HG03442 (cell line): ENCODE measurements at regions not wholly inside any gene's neighbourhood (a gene's known extent, or its start where the extent isn't known, plus 50 kb on each side); places are given as distances from the start of the nearest gene placed in this dataset.

ENCODE experiments used
- ATAC-seq: cut with Tn5 transposase; IDR thresholded peaks from one replicate; pipeline ENCODE4 v1.9.1; 2021; ENCODE audit warnings: mild to moderate bottlenecking, moderate library complexity; ENCODE audit not compliant: unreplicated experiment

- no peak for ATAC-seq
Observed at GRCh38 chr2:180115269-180115668, 108.2 kb upstream of the CWC22 start.

- ATAC-seq = no peak
Observed at GRCh38 chr2:180111901-180112300, 104.8 kb upstream of the CWC22 start.

- ATAC-seq = no peak
Observed at GRCh38 chr2:180110469-180110868, 103.4 kb upstream of the CWC22 start.

GRCh38 chr2:180101846-180102245, 94.7 kb upstream of the CWC22 start:
- ATAC-seq = no peak

- no peak for ATAC-seq
Observed at GRCh38 chr2:180099308-180099707, 92.2 kb upstream of the CWC22 start.

- ATAC-seq = no peak
Observed at GRCh38 chr2:180085144-180085543, 78.0 kb upstream of the CWC22 start.

- ATAC-seq = no peak
Observed at GRCh38 chr2:180077295-180077906, 70.3 kb upstream of the CWC22 start.

GRCh38 chr2:180075870-180076269, 68.8 kb upstream of the CWC22 start:
- no peak for ATAC-seq

- no peak for ATAC-seq
Observed at GRCh38 chr2:180071797-180072196, 64.7 kb upstream of the CWC22 start.

GRCh38 chr2:180063494-180064092, 56.5 kb upstream of the CWC22 start:
- no peak for ATAC-seq

- no peak for ATAC-seq
Observed at GRCh38 chr2:180062178-180062577, 55.1 kb upstream of the CWC22 start.

GRCh38 chr2:180061546-180061945, 54.4 kb upstream of the CWC22 start:
- ATAC-seq = no peak

GRCh38 chr2:180061085-180061484, 54.0 kb upstream of the CWC22 start:
- ATAC-seq = no peak

GRCh38 chr2:180058993-180059392, 51.9 kb upstream of the CWC22 start:
- no peak for ATAC-seq

GRCh38 chr2:180057706-180058412, 50.8 kb upstream of the CWC22 start:
- ATAC-seq = no peak
